ENCODE measurements at regions not wholly inside any gene's neighbourhood (a gene's known extent, or its start where the extent isn't known, plus 50 kb on each side); places are given as distances from the start of the nearest gene placed in this dataset.
"Not testable (repeated sequence)": the region's sequence is repeated elsewhere in the genome, so short reads cannot be mapped to it uniquely, and the experiment has no call there.

GRCh38 chr13:80965097-80965496 lies 624.2 kb upstream of the SPRY2 start:
- no peak for DNase-seq

- no peak for DNase-seq
Measured at GRCh38 chr13:80962855-80963254, 621.9 kb upstream of the SPRY2 start.

GRCh38 chr13:80962173-80962572 lies 621.2 kb upstream of the SPRY2 start:
- no peak for DNase-seq

- no peak for DNase-seq
Measured at GRCh38 chr13:80957019-80957655, 616.2 kb upstream of the SPRY2 start.

- no peak for DNase-seq
Measured at GRCh38 chr13:80955501-80955900, 614.6 kb upstream of the SPRY2 start.

- no peak for DNase-seq
Measured at GRCh38 chr13:80952158-80952557, 611.2 kb upstream of the SPRY2 start.

GRCh38 chr13:80946008-80946802 lies 605.3 kb upstream of the SPRY2 start:
- DNase-seq = no peak

GRCh38 chr13:80945328-80945727 lies 604.4 kb upstream of the SPRY2 start:
- no peak for DNase-seq

- DNase-seq = no peak
Measured at GRCh38 chr13:80939581-80939980, 598.7 kb upstream of the SPRY2 start.

- no peak for DNase-seq
Measured at GRCh38 chr13:80931766-80932165, 590.8 kb upstream of the SPRY2 start.

- no peak for DNase-seq
Measured at GRCh38 chr13:80931118-80931517, 590.2 kb upstream of the SPRY2 start.

GRCh38 chr13:80928241-80928640 lies 587.3 kb upstream of the SPRY2 start:
- no peak for DNase-seq

GRCh38 chr13:80926024-80926423 lies 585.1 kb upstream of the SPRY2 start:
- DNase-seq = not testable (repeated sequence)

GRCh38 chr13:80924596-80924995 lies 583.7 kb upstream of the SPRY2 start:
- no peak for DNase-seq

- no peak for DNase-seq
Measured at GRCh38 chr13:80923907-80924306, 583.0 kb upstream of the SPRY2 start.

GRCh38 chr13:80921971-80922370 lies 581.0 kb upstream of the SPRY2 start:
- no peak for DNase-seq

GRCh38 chr13:80921541-80921940 lies 580.6 kb upstream of the SPRY2 start:
- DNase-seq = no peak

- no peak for DNase-seq
Measured at GRCh38 chr13:80906860-80907259, 565.9 kb upstream of the SPRY2 start.

- DNase-seq = no peak
Measured at GRCh38 chr13:80904386-80904785, 563.5 kb upstream of the SPRY2 start.

GRCh38 chr13:80903911-80904310 lies 563.0 kb upstream of the SPRY2 start:
- DNase-seq = no peak

GRCh38 chr13:80901530-80901929 lies 560.6 kb upstream of the SPRY2 start:
- no peak for DNase-seq

GRCh38 chr13:80901111-80901510 lies 560.2 kb upstream of the SPRY2 start:
- DNase-seq = no peak

- DNase-seq = no peak
Measured at GRCh38 chr13:80900561-80900960, 559.6 kb upstream of the SPRY2 start.

- DNase-seq = not testable (repeated sequence)
Measured at GRCh38 chr13:80897641-80898040, 556.7 kb upstream of the SPRY2 start.

GRCh38 chr13:80894917-80895316 lies 554.0 kb upstream of the SPRY2 start:
- no peak for DNase-seq

Data from DMS79 treated with DMSO at 0.1 percent for 48 hours (cell line).